H1 (cell line): ENCODE measurements at regions not wholly inside any gene's neighbourhood (a gene's known extent, or its start where the extent isn't known, plus 50 kb on each side); places are given as distances from the start of the nearest gene placed in this dataset.

ENCODE experiments used
- CTCF ChIA-PET: fragments of 300-600 bp; sonication (Branson Sonifier 250); formaldehyde crosslinking; loops from one replicate; lab custom pipeline; 2021; ENCODE audit not compliant: partially characterized antibody; lab: Charles Lee
- POLR2A ChIA-PET: fragments of 300-600 bp; sonication (Branson Sonifier 250); formaldehyde crosslinking; loops from one replicate; lab custom pipeline; 2021; ENCODE audit warnings: inconsistent platforms; ENCODE audit not compliant: partially characterized antibody; lab: Charles Lee
- DNase-seq, 2 experiments: peaks; one replicate each; pipeline versions ENCODE4 v3.0.0 to v3.0.0-alpha.2; 2010 to 2022; ENCODE audit warnings: low spot score in 2 of 2, low read depth in 1 of 2, mixed read lengths in 1 of 2
- FAIRE-seq: peaks from 2 replicates; lab custom pipeline; 2011; peaks lifted over from hg19 to GRCh38; lab: Jason Lieb, UNC
- H2AFZ ChIP-seq: 2 replicates; pipeline ENCODE4 v1.8.1; 2012; ENCODE audit warnings: low read length, inconsistent platforms
- H2AK5ac ChIP-seq: 2 replicates; pipeline ENCODE4 v1.6.1; 2013; ENCODE audit warnings: low read depth, low read length
- H2BK120ac ChIP-seq: replicated peaks from 2 replicates; pipeline ENCODE3; 2013; ENCODE audit warnings: low read depth, low read length, inconsistent platforms
- H2BK12ac ChIP-seq: 2 replicates; pipeline ENCODE4 v1.6.1; 2013; ENCODE audit warnings: low read depth, low read length
- H2BK15ac ChIP-seq: 2 replicates; pipeline ENCODE4 v1.6.1; 2013; ENCODE audit warnings: low read length
- H2BK20ac ChIP-seq: 2 replicates; pipeline ENCODE4 v1.6.1; 2013; ENCODE audit warnings: low read length
- H2BK5ac ChIP-seq: 2 replicates; pipeline ENCODE4 v1.6.1; 2013; ENCODE audit warnings: low read depth, low read length
- H3K14ac ChIP-seq: 2 replicates; pipeline ENCODE4 v1.6.1; 2013; ENCODE audit warnings: inconsistent platforms; ENCODE audit not compliant: insufficient read length
- H3K18ac ChIP-seq: 2 replicates; pipeline ENCODE4 v1.6.1; 2013; ENCODE audit warnings: low read length; ENCODE audit errors: extremely low read depth
- H3K23ac ChIP-seq: 2 replicates; pipeline ENCODE4 v1.6.1; 2013; ENCODE audit warnings: inconsistent platforms; ENCODE audit not compliant: insufficient read length
- H3K23me2 ChIP-seq: 2 replicates; pipeline ENCODE4 v1.6.1; 2013; ENCODE audit warnings: low read depth, low read length
- H3K27ac ChIP-seq: 2 replicates; pipeline ENCODE4 v1.6.1; 2011; ENCODE audit warnings: low read depth, low read length, inconsistent platforms
- H3K27me3 ChIP-seq, 4 experiments: replicated peaks in 1 of 4; 1 replicate in 1 of 4; 2 replicates in 3 of 4; pipeline versions ENCODE4 v1.6.1 to v1.8.1; 2011 to 2013; ENCODE audit warnings: low read length in 3 of 4, mild to moderate bottlenecking in 3 of 4, inconsistent platforms in 2 of 4, mixed read lengths in 2 of 4, moderate library complexity in 1 of 4; ENCODE audit not compliant: control insufficient read depth in 3 of 4, insufficient read depth in 3 of 4; ENCODE audit errors: extremely low read depth in 1 of 4
- H3K36me3 ChIP-seq, 4 experiments: 2 replicates each; pipeline versions ENCODE4 v1.6.1 to v1.8.1; 2011 to 2013; ENCODE audit warnings: mild to moderate bottlenecking in 4 of 4, low read length in 3 of 4, moderate library complexity in 2 of 4, control low read depth in 1 of 4, inconsistent platforms in 1 of 4; ENCODE audit not compliant: insufficient read depth in 4 of 4, control insufficient read depth in 2 of 4
- H3K4ac ChIP-seq: replicated peaks from 2 replicates; pipeline ENCODE3; 2013; ENCODE audit warnings: low read length, low read depth, mixed read lengths, inconsistent platforms; ENCODE audit not compliant: insufficient read length
- H3K4me1 ChIP-seq, 4 experiments: replicated peaks in 1 of 4; 1 replicate in 1 of 4; 2 replicates in 3 of 4; pipeline versions ENCODE4 v1.6.1 to v1.8.1; 2011 to 2013; ENCODE audit warnings: low read length in 3 of 4, inconsistent platforms in 2 of 4, mixed read lengths in 1 of 4; ENCODE audit not compliant: insufficient read depth in 4 of 4, control insufficient read depth in 3 of 4
- H3K4me2 ChIP-seq, 2 experiments: 2 replicates each; pipeline versions ENCODE4 v1.6.1 to v1.8.1; 2011 to 2013; ENCODE audit warnings: low read depth in 2 of 2, low read length in 2 of 2, control low read depth in 1 of 2, inconsistent platforms in 1 of 2, mild to moderate bottlenecking in 1 of 2; ENCODE audit not compliant: insufficient read depth in 1 of 2
- H3K4me3 ChIP-seq, 4 experiments: fragments of 200-600, 300-600 bp in 1 of 4; sonication (generic), shearing (Covaris generic), sonication (Bioruptor Twin) in 1 of 4; 2 replicates each; pipeline versions ENCODE4 v1.5.1 to v1.8.1; 2011 to 2016; ENCODE audit warnings: low read length in 4 of 4, low read depth in 3 of 4, control low read depth in 2 of 4, inconsistent platforms in 2 of 4, mild to moderate bottlenecking in 2 of 4, mixed read lengths in 1 of 4, moderate library complexity in 1 of 4; ENCODE audit not compliant: insufficient read depth in 2 of 4; ENCODE audit errors: extremely low read depth in 1 of 4
- H3K56ac ChIP-seq: replicated peaks from 2 replicates; pipeline ENCODE3; 2013; ENCODE audit warnings: low read depth, mild to moderate bottlenecking, mixed read lengths, low read length, inconsistent platforms; ENCODE audit not compliant: insufficient read length
- H3K79me1 ChIP-seq: 2 replicates; pipeline ENCODE4 v1.6.1; 2013; ENCODE audit warnings: low read depth, low read length, control low read depth
- H3K79me2 ChIP-seq, 2 experiments: 2 replicates each; pipeline versions ENCODE4 v1.6.1 to v1.8.1; 2012 to 2013; ENCODE audit warnings: low read length in 2 of 2, mild to moderate bottlenecking in 2 of 2, inconsistent platforms in 1 of 2; ENCODE audit not compliant: insufficient read depth in 2 of 2, control insufficient read depth in 1 of 2
- H3K9ac ChIP-seq, 4 experiments: replicated peaks in 1 of 4; 1 replicate in 1 of 4; 2 replicates in 3 of 4; pipeline versions ENCODE4 v1.6.1 to v1.8.1; 2011 to 2013; ENCODE audit warnings: low read depth in 3 of 4, low read length in 3 of 4, control low read depth in 2 of 4, mild to moderate bottlenecking in 2 of 4, moderate library complexity in 2 of 4, inconsistent platforms in 1 of 4; ENCODE audit errors: extremely low read depth in 1 of 4
- H3K9me3 ChIP-seq, 2 experiments: 2 replicates each; pipeline versions ENCODE4 v1.6.1 to v1.8.1; 2012 to 2013; ENCODE audit warnings: mild to moderate bottlenecking in 2 of 2, moderate library complexity in 2 of 2, control low read depth in 1 of 2, inconsistent platforms in 1 of 2, low read depth in 1 of 2, low read length in 1 of 2, mixed read lengths in 1 of 2; ENCODE audit not compliant: insufficient read depth in 2 of 2
- H4K20me1 ChIP-seq, 2 experiments: replicated peaks in 1 of 2; 2 replicates each; pipeline versions ENCODE3 to v1.8.1; 2011 to 2013; ENCODE audit warnings: inconsistent platforms in 2 of 2, low read length in 2 of 2, mild to moderate bottlenecking in 1 of 2; ENCODE audit not compliant: insufficient read depth in 2 of 2, control insufficient read depth in 1 of 2
- H4K5ac ChIP-seq: 2 replicates; pipeline ENCODE4 v1.6.1; 2013; ENCODE audit warnings: low read length, low read depth, mixed read lengths, inconsistent platforms; ENCODE audit not compliant: insufficient read length
- H4K8ac ChIP-seq: 2 replicates; pipeline ENCODE4 v1.8.0; 2013; ENCODE audit warnings: mild to moderate bottlenecking, moderate library complexity, low read length, inconsistent platforms; ENCODE audit not compliant: insufficient read depth; ENCODE audit errors: extremely low read depth
- H4K91ac ChIP-seq: replicated peaks from 2 replicates; pipeline ENCODE3; 2013; ENCODE audit warnings: low read length, mixed read lengths, inconsistent platforms; ENCODE audit not compliant: insufficient read length
- CBX8 ChIP-seq: fragments of 300-800, 300-1000 bp; sonication (generic); IDR thresholded peaks from 2 replicates; pipeline ENCODE4 v1.7.1; 2016; ENCODE audit warnings: low read depth, low read length, borderline replicate concordance
- EGR1 ChIP-seq: IDR thresholded peaks from 2 replicates; pipeline ENCODE4 v1.6.1; 2011; ENCODE audit warnings: low read depth, low read length, borderline replicate concordance
- EZH2 ChIP-seq: fragments of 200-600 bp; sonication (generic); IDR thresholded peaks from 2 replicates; pipeline ENCODE4 v1.7.1; 2012; ENCODE audit warnings: low read depth, mild to moderate bottlenecking, moderate library complexity, low read length, inconsistent platforms; ENCODE audit not compliant: severe bottlenecking
- FOSL1 ChIP-seq: IDR thresholded peaks from 2 replicates; pipeline ENCODE4 v1.6.1; 2011; ENCODE audit warnings: mild to moderate bottlenecking, low read depth, low read length, moderate library complexity; ENCODE audit not compliant: insufficient read depth
- JUN ChIP-seq: IDR thresholded peaks from 2 replicates; pipeline ENCODE4 v1.6.1; 2011; ENCODE audit warnings: low read depth, mild to moderate bottlenecking, improper control_type of control experiment, low read length
- PHF8 ChIP-seq: fragments of 200-600 bp; sonication (generic); conservative IDR thresholded peaks from 2 replicates; pipeline ENCODE4 v1.7.1; 2012; ENCODE audit warnings: low read depth, mild to moderate bottlenecking, inconsistent platforms, low read length, moderate library complexity
- POLR2AphosphoS5 ChIP-seq: IDR thresholded peaks from 2 replicates; pipeline ENCODE4 v1.6.1; 2011; ENCODE audit warnings: low read depth, low read length
- RXRA ChIP-seq: IDR thresholded peaks from 2 replicates; pipeline ENCODE4 v1.6.1; 2011; ENCODE audit warnings: low read depth, mild to moderate bottlenecking, low read length, moderate library complexity; ENCODE audit not compliant: insufficient read depth
- YY1 ChIP-seq: IDR thresholded peaks from 2 replicates; pipeline ENCODE4 v1.6.1; 2011; ENCODE audit warnings: low read depth, mild to moderate bottlenecking, low read length
- ZNF274 ChIP-seq: IDR thresholded peaks from 2 replicates; pipeline ENCODE4 v1.7.0; 2012; ENCODE audit warnings: low read length, borderline replicate concordance; ENCODE audit errors: extremely low read depth
- whole genome bisulfite sequencing, 2 experiments: shearing (Covaris generic) in 1 of 2; methylation state at CpG; one replicate each; pipeline versions ENCODE4 v1.1.6 to v1.1.7; 2013 to 2015; ENCODE audit warnings: low lambda C conversion rate in 2 of 2, mixed read lengths in 2 of 2, inconsistent platforms in 1 of 2, low coverage in 1 of 2, missing lambda C conversion rate in 1 of 2; ENCODE audit not compliant: insufficient replicate concordance in 2 of 2, insufficient coverage in 1 of 2, insufficient read length in 1 of 2; ENCODE audit errors: extremely low coverage in 1 of 2, missing lambda C conversion rate in 1 of 2; 5-methylcytosine and 5-hydroxymethylcytosine counted together
- TF ChIP-seq, protein P1 (sequence below): IDR thresholded peaks from 2 replicates; pipeline ENCODE4 v1.6.1; 2011; ENCODE audit warnings: low read depth, mild to moderate bottlenecking, low read length; ENCODE audit not compliant: insufficient read depth
- TF ChIP-seq, protein P2 (sequence below): IDR thresholded peaks from 2 replicates; pipeline ENCODE4 v1.6.1; 2012; ENCODE audit warnings: inconsistent platforms

DNA sequence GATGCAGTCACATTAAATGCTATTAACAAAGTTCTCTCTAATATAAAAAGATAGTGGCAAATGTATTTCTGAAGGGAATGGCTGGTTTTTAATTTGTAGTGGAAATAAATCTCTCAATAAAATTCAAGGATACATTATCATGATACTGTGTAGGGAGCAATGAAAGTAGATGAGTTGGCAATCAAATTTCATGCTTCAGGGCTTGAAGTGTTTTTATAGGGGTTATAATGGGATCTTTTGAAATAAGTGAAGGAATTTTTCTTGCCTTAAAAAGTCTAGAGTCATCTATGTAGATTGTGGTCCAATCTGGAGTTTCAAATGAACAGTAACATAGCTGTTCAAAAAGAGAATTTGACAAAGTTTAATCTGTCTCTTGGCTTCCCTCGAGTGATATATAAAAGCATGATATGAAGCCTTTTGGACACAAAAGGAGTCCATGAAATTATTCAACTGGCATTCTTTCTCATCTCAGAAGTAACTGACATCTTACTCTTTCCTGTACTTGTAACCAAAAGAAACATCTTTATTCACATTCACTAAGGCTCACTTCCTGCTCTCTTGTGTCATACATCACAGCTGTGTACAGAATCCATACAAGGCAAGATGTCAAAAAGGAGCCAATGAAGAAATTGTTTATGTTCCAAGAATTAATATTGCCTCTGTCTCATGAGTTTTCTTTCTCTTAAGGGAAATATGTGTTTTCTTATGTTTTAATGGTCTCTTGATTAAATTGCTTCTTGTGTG lies 591.0 kb upstream of the GJE1 start:
- FAIRE-seq: no peak
- CTCF ChIA-PET: interaction anchor here (0.9 kb wide), 1 partner anchor 933 kb away, joined by 3 read pairs; no protein-coding TSS in a partner anchor
- no peak for TF ChIP-seq EZH2
- no peak for TF ChIP-seq YY1
- no peak for TF ChIP-seq JUN
- TF ChIP-seq, protein P1, sequence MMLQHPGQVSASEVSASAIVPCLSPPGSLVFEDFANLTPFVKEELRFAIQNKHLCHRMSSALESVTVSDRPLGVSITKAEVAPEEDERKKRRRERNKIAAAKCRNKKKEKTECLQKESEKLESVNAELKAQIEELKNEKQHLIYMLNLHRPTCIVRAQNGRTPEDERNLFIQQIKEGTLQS: no peak
- no peak for TF ChIP-seq RXRA
- TF ChIP-seq EGR1: no peak
- TF ChIP-seq, protein P2, sequence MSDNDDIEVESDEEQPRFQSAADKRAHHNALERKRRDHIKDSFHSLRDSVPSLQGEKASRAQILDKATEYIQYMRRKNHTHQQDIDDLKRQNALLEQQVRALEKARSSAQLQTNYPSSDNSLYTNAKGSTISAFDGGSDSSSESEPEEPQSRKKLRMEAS: no peak
- no peak for TF ChIP-seq CBX8
- no peak for TF ChIP-seq POLR2AphosphoS5
- TF ChIP-seq FOSL1: no peak
- no peak for TF ChIP-seq ZNF274
- no peak for TF ChIP-seq PHF8

More for the DNA sequence above, 591.0 kb upstream of the GJE1 start:
- Histone ChIP-seq H2BK5ac (no peak overlapping the region), H3K14ac (no peak overlapping the region), H2BK12ac (no peak overlapping the region), H3K23me2 (no peaks in the 10 kb centered on the region), H2AFZ (no peak overlapping the region), H3K23ac (no peak overlapping the region), H4K20me1 (no peaks in the 10 kb centered on the region), H3K4me2 (no peak overlapping the region), H3K4me3 (no peak overlapping the region), H3K27ac (no peak overlapping the region), H3K79me1 (no peaks in the 10 kb centered on the region; the same call in 1 of the 2 replicates), H4K91ac (no peak overlapping the region), H2BK15ac (no peak overlapping the region), H3K27me3 (no peaks in the 10 kb centered on the region), H3K9ac (no peak overlapping the region), H2AK5ac (no peak overlapping the region), H3K56ac (no peak overlapping the region), H4K8ac (no peak overlapping the region), H4K5ac (no peak overlapping the region), H3K9me3 (0 out of 4 replicates have a peak, but pooled peaks cover 0 to 2% of the 10 kb centered on the region in 2 experiments), H3K36me3 (peaks cover 0 to under 1% (median 0%) of the 10 kb centered on the region in 4 experiments; a peak in 1 of 8 replicates), H3K4me1 (no peaks in the 10 kb centered on the region), H2BK120ac (no peak overlapping the region), H3K4ac (no peak overlapping the region), H2BK20ac (no peak overlapping the region), H3K79me2 (no peaks in the 10 kb centered on the region), H3K18ac (no peak overlapping the region)
- WGBS, 2 experiments: 74% methylated on average over 1 of the region's 1 CpG; no CpG with 5 or more reads in 1 of the 2 experiments
- DNase-seq: no peak
- POLR2A ChIA-PET: no interaction called here
